GM20000 (cell line): ENCODE measurements at regions not wholly inside any gene's neighbourhood (a gene's known extent, or its start where the extent isn't known, plus 50 kb on each side); places are given as distances from the start of the nearest gene placed in this dataset.

Source experiments
- DNase-seq: peaks from one replicate; pipeline ENCODE4 v3.0.0; 2012; ENCODE audit warnings: low spot score
- CTCF ChIP-seq: IDR thresholded peaks from 2 replicates; pipeline ENCODE4 v1.5.1; 2012; ENCODE audit warnings: mild to moderate bottlenecking, control low read depth; ENCODE audit errors: extremely low read depth, missing control alignments

DNA sequence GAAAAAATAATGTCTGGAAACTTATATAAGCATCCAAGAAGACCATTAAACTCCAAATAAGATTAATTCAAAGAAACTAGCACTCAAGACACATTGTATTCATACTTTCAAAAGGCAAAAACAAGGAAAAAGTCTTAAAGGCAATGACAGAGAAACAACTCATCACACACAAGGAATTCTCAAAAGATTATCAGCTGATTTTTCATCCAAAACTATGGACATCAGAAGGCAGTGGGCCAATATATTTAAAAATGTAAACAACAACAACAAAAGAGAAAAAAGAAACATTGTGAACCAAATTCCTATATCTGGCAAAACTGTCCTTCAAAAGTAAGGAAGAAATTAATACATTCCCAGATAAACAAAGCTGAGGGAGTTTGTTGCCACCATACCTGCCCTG, 711.4 kb upstream of the GALNTL6 start:
- no peak for DNase-seq
- no peak for TF ChIP-seq CTCF

DNA sequence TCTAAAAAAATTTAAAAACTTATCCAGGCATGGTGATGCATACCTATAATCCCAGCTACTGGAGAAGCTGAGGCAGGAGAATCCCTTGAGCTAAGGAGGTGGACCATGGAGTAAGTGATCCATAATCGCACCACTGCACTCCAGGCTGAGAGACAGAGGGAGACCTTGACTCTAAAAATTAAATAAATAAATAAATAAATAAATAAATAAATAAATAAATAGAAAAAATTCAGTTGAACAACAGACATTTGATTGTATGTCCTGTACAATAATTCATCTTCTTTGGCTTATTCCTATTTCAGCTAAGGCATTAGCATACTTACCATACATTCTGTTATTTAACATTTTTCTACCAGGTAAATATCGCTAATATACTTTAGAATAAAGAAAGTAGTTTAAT, 726.1 kb upstream of the GALNTL6 start:
- TF ChIP-seq CTCF = no peak
- DNase-seq = no peak

- no peak for DNase-seq
Measured at GRCh38 chr4:171067422-171067821, 745.8 kb upstream of the GALNTL6 start.

GRCh38 chr4:171049380-171049779, 763.8 kb upstream of the GALNTL6 start:
- TF ChIP-seq CTCF = no peak
- DNase-seq = no peak

More at GRCh38 chr4:171067422-171067821, 745.8 kb upstream of the GALNTL6 start:
- no peak for TF ChIP-seq CTCF

- TF ChIP-seq CTCF = no peak
- DNase-seq = no peak
Measured at GRCh38 chr4:171042989-171043524, 770.1 kb upstream of the GALNTL6 start.

GRCh38 chr4:171035909-171036308, 777.3 kb upstream of the GALNTL6 start:
- no peak for TF ChIP-seq CTCF
- no peak for DNase-seq

DNA sequence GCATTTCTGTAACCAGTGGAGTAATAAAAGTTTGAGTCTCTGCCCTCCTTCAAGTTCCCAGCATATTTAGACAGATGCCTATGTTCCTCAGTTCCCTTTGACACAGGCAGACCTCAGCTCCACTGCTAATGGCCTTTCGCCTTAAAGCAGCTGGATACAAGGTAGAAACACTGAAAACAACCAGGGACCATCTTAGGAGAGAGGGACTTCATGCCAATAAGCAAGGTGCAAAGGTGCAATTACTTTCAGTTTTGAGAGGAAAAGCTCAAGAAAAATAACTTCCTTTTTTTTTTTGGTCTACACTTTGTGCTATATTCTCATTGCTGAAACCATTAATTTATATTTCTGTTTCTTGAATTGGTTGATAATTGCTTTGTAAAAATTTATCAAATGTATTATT, 781.9 kb upstream of the GALNTL6 start:
- no peak for TF ChIP-seq CTCF
- no peak for DNase-seq

DNA sequence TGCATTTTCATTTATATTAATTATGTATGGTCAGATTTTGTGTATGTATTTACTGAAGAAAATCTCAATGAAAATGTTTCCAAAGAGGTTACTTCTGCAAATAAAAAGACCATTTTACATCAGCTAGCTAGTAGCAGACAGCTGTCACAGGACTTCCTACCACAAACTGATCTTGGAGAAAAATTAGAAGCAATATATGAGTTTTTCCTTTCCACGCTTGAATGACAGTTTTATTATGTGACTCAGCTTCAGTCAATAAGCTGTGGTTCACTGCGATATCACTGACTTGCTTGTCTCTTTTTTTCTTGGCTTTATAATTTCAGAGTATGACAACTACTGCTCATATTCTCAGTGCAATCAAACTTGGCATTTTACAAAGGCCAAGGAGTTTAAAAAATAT, 787.4 kb upstream of the GALNTL6 start:
- DNase-seq = no peak
- no peak for TF ChIP-seq CTCF
